ENCODE measurements at regions not wholly inside any gene's neighbourhood (a gene's known extent, or its start where the extent isn't known, plus 50 kb on each side); places are given as distances from the start of the nearest gene placed in this dataset.

DNA sequence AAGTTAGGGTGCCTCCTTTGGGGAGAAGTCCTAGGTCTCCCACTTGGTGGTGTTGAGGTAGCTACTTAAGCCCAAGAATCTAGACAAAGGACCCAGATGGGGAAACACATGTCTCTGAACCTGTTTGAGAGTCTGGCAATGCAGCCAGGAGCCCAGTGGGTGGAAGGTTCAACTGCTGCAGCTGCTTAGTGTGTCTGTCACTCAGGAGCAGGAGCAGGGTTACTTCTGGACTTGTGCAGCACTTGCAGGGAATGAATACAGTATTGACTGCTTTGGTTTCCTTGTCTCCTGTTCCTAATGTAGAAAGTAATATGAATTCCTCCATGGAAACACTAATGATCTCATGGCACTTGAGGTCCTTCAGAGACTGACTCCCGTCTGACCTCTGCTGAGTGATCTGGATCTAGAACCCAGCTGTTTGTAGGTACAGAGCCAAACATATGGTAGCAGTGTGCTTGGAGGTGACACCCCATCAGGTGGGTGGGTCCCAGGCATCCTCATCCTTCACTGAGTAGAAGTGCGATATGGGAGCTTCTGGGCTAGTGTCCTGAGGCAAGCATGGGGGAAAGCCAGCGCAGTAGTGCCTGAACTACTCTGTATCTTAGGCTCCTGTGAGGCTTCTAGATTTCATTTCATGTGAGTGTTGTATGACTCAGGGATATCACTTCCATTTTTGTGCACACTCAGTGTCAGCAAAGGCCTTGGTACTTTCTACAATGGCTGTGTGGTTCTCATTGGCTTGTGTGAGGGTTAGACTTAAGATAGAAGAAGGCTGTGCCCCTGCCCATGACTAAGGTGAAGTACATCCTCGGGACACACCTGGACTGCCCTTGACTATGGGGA lies 85.0 kb upstream of the WDR1 start:
- Histone ChIP-seq H3K27me3 (replicated peaks in 1 of 4; ENCODE audit: control extremely low read depth in 1 of 4, control insufficient read depth in 3 of 4, insufficient read depth in 4 of 4, low read length in 3 of 4) (peaks cover 0 to 5% (median 2%) of the 10 kb centered on the region in 4 experiments), H3K9ac (ENCODE audit: low read length) (no peak overlapping the region), H3K36me3 (replicated peaks in 1 of 2; ENCODE audit: control extremely low read depth in 1 of 2, control insufficient read depth in 1 of 2, extremely low read depth in 1 of 2, insufficient read depth in 2 of 2, low read length in 1 of 2) (no peaks in the 10 kb centered on the region), H3K9me3 (ENCODE audit: control extremely low read depth in 1 of 3, control insufficient read depth in 2 of 3, insufficient read depth in 1 of 3, low read length in 2 of 3) (no peaks in the 10 kb centered on the region), H4K20me1 (ENCODE audit: control insufficient read depth, insufficient read depth, low read length, poor library complexity, severe bottlenecking) (no peaks in the 10 kb centered on the region), H3K4me3 (ENCODE audit: control extremely low read depth in 1 of 5, extremely low read depth in 1 of 5, insufficient read depth in 1 of 5, low read depth in 2 of 5, low read length in 4 of 5) (no peak overlapping the region), H2AFZ (ENCODE audit: insufficient read depth, low read depth, low read length, poor library complexity, severe bottlenecking) (no peak overlapping the region), H3K4me2 (replicated peaks; ENCODE audit: low read depth, low read length, poor library complexity, severe bottlenecking) (no peak overlapping the region), H3K4me1 (ENCODE audit: control insufficient read depth in 2 of 2, insufficient read depth in 2 of 2, low read length in 2 of 2) (no peaks in the 10 kb centered on the region), H3K27ac (ENCODE audit: low read length in 2 of 2) (no peak overlapping the region), H3K79me2 (ENCODE audit: control insufficient read depth, insufficient read depth, low read length) (no peaks in the 10 kb centered on the region)
- Mint-ChIP-seq H3K9me3 (ENCODE audit: insufficient read depth) (peaks cover 2% of the 10 kb centered on the region), H3K27ac (no peak overlapping the region), H3K27me3 (peaks cover 12% of the 10 kb centered on the region), H3K4me1 (no peaks in the 10 kb centered on the region), H3K4me3 (no peak overlapping the region)
- no peak for DNase-seq
- ChIA-PET CTCF (no interaction called here), POLR2A (no interaction called here)
- 94% methylated on average over 4 of the region's 4 CpGs for WGBS (ENCODE audit: insufficient coverage)
- TF ChIP-seq EZH2 (IDR thresholded peaks at IDR 0.05; ENCODE audit: borderline replicate concordance, insufficient read depth, low read depth, low read length, poor library complexity, severe bottlenecking) = no peak
- no peak for TF ChIP-seq CTCF (IDR thresholded peaks at IDR 0.05)
- intact Hi-C loops (cut with micrococcal nuclease) = no loop called here
- no peak for ATAC-seq (ENCODE audit: low read depth)

DNA sequence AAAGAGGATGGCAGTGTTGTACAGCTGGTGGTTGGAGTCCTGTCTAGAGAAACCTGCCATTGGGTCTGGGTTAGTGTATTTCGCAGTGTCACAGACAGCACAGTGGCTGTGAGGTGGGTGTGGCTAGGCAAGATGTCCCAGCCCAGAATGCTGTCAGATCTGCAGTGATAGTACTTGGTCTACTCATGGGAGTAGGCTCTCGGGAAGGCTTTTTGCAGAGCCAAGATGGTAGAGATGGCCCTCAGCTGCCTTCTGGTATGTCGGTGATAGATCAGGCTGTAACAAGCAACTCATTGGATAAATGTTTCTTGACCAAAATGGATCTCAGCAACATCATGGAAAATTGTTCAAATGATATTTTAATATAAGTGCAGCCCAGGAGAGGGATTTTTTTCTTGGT lies 84.3 kb upstream of the WDR1 start:
- ATAC-seq (ENCODE audit: low read depth) = no peak
- Histone ChIP-seq H3K9me3 (ENCODE audit: control extremely low read depth in 1 of 3, control insufficient read depth in 2 of 3, insufficient read depth in 1 of 3, low read length in 2 of 3) (no peaks in the 10 kb centered on the region), H3K4me2 (replicated peaks; ENCODE audit: low read depth, low read length, poor library complexity, severe bottlenecking) (no peak overlapping the region), H2AFZ (ENCODE audit: insufficient read depth, low read depth, low read length, poor library complexity, severe bottlenecking) (no peak overlapping the region), H3K36me3 (replicated peaks in 1 of 2; ENCODE audit: control extremely low read depth in 1 of 2, control insufficient read depth in 1 of 2, extremely low read depth in 1 of 2, insufficient read depth in 2 of 2, low read length in 1 of 2) (no peaks in the 10 kb centered on the region), H3K9ac (ENCODE audit: low read length) (no peak overlapping the region), H3K27me3 (replicated peaks in 1 of 4; ENCODE audit: control extremely low read depth in 1 of 4, control insufficient read depth in 3 of 4, insufficient read depth in 4 of 4, low read length in 3 of 4) (peaks cover 0 to 5% (median 2%) of the 10 kb centered on the region in 4 experiments), H3K79me2 (ENCODE audit: control insufficient read depth, insufficient read depth, low read length) (no peaks in the 10 kb centered on the region), H3K4me1 (ENCODE audit: control insufficient read depth in 2 of 2, insufficient read depth in 2 of 2, low read length in 2 of 2) (no peaks in the 10 kb centered on the region), H3K27ac (ENCODE audit: low read length in 2 of 2) (no peak overlapping the region), H4K20me1 (ENCODE audit: control insufficient read depth, insufficient read depth, low read length, poor library complexity, severe bottlenecking) (no peaks in the 10 kb centered on the region), H3K4me3 (ENCODE audit: control extremely low read depth in 1 of 5, extremely low read depth in 1 of 5, insufficient read depth in 1 of 5, low read depth in 2 of 5, low read length in 4 of 5) (no peak overlapping the region)
- no peak for DNase-seq
- Mint-ChIP-seq H3K4me3 (no peak overlapping the region), H3K9me3 (ENCODE audit: insufficient read depth) (peaks cover 2% of the 10 kb centered on the region), H3K27ac (no peak overlapping the region), H3K27me3 (peaks cover 9% of the 10 kb centered on the region), H3K4me1 (no peaks in the 10 kb centered on the region)
- ChIA-PET CTCF (no interaction called here), POLR2A (no interaction called here)
- 33% methylated on average over 3 of the region's 3 CpGs for WGBS (ENCODE audit: insufficient coverage)
- intact Hi-C loops (cut with micrococcal nuclease) = no loop called here
- TF ChIP-seq EZH2 (IDR thresholded peaks at IDR 0.05; ENCODE audit: borderline replicate concordance, insufficient read depth, low read depth, low read length, poor library complexity, severe bottlenecking) (no peak), CTCF (IDR thresholded peaks at IDR 0.05) (no peak)

Data from B cell (primary cell).